RPMI8226 (cell line): ENCODE measurements at regions not wholly inside any gene's neighbourhood (a gene's known extent, or its start where the extent isn't known, plus 50 kb on each side); places are given as distances from the start of the nearest gene placed in this dataset.
"Not testable (repeated sequence)": the region's sequence is repeated elsewhere in the genome, so short reads cannot be mapped to it uniquely, and the experiment has no call there.

Experiments used
- DNase-seq: peaks from one replicate; pipeline ENCODE4 v3.0.0-alpha.2; 2015

DNA sequence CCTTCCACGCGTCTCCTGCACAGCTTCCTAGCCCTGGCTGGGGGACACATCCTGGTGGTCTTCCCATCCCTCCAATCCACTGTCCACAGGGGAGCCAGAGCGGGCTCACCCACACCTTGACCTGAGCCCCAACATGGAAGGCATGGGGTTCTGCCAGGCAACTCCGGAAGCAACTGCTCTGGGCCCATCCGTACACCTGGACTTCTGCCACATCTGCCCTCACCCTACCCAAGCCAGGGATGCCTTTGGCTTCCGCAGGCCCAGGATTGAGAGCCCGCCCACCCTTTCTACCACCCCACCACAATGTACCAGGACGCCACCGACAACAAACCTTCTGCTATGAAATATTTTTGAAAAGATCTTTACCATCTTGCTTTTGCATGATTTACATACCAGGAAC is 89.8 kb downstream of the KCNJ18 start:
- DNase-seq: not testable (repeated sequence)

DNA sequence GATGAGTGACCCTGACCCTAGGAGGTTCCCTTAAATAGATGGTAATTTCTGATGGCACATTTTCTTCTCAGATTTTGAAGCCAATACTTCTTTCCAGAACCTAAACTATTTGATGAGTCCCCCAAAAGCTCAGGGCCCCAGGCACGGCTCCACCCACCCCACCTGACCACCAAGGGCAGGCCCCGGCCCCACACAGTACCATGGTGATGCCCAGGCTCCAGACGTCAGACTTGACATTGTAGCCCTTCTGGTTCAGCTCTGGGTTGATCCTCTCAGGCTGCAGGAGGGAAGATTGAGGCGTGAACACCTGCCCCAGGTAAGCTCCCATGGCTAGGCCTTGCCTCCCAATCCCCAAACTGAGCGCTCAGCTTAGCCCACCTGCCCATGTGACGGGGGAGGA is 90.3 kb downstream of the KCNJ18 start:
- DNase-seq: not testable (repeated sequence)

DNA sequence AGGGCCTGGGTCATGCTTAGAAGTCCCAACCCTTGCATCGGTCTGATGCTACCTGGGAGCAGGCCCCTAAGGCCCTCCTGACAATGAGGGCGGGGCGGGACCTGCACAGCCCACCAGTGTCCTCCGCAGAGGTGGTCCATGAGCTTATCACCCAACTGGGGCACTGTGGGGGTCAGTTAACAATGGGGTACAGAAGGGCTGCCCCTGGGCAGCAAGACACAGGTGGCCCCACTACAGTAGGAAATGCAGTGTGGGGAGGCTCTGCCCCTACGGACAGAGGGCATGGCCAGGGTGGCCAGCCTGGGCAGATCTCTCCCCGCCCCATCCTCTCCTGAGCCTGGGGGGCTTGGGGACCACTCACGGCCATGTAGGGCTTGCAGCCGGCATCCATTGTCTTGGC is 90.7 kb downstream of the KCNJ18 start:
- not testable (repeated sequence) for DNase-seq

DNA sequence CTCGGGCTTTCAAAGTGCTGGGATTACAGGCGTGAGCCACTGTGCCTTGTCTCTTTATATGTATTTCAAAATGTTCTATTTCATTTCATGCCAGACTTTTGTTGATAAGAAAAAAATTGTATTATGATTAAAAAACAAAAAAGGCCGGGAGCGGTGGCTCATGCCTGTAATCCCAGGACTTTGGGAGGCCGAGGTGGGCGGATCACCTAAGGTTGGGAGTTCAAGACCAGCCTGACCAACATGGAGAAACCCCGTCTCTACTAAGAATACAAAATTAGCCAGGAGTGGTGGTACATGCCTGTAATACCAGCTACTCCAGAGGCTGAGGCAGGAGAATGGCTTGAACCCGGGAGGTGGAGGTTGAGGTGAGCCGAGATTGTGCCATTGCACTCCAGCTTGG is 121.9 kb downstream of the KCNJ18 start:
- not testable (repeated sequence) for DNase-seq

DNA sequence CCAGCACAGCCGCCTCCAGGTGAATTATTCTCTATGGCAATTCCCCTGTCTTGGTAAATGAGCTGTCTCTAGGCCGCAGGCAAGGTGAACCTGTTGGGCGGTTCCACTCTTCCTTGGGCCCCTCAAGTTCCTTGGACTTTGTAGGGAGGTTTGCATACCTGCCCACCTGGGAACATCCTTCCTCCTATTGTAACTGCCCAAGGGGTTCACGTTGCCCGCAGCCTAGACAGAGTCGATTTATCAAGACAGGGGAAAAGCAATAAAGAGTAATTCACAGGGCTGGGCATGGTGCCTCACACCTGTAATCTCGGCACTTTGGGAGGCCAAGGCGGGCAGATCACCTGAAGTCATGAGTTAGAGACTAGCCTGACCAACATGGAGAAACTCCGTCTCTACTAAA is 122.5 kb downstream of the KCNJ18 start:
- peak; percentile 2 for DNase-seq

DNA sequence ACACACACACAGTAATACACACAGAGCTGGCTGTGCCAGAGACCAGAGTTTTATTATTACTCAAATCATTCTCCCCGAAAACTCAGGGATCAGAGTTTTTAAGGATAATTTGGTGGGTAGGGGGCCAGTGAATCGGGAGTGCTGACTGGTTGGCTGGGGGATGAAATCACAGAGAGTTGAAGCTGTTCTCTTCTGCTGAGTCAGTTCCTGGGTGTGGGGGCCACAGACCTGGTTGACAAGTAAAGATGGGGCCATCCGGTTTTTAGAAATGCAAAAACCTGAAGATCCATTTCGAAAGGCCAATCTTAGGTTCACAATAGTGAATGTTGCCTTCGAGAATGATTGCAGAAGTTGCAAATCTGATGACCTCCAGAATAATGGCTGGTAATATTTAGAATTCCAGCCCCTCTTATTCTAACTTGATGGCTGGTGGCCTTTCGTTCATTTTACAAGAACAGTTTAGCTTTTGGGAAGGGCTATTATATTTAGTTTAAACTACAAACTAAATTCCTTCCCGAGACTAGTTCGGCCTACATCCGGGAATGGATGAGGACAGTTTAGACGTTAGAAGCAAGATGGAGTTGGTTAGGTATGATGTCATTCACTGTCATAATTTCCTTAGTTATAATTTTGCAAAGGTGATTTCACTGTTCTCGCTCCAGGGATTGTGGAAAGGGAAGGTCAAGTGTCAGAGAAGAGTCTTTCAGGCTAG is 123.2 kb downstream of the KCNJ18 start:
- DNase-seq: peak; percentile 22

DNA sequence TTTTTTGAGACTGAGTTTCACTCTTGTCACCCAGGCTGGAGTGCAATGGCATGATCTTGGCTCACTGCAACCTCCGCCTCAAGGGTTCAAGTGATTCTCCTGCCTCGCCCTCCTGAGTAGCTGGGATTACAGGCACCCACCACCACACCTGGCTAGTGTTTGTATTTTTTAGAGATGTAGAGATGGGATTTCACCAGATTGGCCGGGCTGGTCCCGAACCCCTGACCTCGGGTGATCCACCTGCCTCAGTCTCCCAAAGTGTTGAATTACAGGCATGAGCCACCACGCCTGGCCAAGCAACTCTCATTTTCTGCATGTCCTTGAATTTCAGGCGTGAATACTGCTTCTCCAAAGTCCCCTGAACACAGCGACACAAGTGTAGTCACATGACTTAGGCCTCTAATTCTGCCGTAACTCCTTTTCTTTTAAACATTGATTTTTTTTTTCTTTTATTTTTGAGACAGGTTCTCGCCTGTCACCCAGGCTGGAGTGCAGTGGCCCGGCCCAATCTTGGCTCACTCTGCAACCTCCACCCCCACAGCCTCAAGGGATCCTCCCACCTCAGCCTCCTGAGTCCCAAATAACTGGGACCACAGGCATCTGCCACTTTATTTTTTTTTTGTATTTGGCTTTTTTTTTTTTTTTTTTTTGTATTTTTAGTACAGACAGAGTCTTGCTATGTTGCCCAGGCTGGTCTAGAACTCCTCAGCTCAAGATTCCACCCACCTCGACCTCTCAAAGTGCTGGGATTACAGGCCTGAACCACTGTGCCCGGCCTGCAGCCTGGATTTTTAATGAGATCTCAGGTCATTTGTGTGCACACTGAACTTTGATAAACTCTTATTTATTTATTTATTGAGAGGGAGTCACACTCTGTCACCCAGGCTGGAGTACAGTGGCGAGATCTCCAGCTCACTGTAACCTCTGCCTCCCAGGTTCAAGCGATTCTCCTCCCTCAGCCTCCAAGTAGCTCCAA is 124.6 kb downstream of the KCNJ18 start:
- no peak for DNase-seq

DNA sequence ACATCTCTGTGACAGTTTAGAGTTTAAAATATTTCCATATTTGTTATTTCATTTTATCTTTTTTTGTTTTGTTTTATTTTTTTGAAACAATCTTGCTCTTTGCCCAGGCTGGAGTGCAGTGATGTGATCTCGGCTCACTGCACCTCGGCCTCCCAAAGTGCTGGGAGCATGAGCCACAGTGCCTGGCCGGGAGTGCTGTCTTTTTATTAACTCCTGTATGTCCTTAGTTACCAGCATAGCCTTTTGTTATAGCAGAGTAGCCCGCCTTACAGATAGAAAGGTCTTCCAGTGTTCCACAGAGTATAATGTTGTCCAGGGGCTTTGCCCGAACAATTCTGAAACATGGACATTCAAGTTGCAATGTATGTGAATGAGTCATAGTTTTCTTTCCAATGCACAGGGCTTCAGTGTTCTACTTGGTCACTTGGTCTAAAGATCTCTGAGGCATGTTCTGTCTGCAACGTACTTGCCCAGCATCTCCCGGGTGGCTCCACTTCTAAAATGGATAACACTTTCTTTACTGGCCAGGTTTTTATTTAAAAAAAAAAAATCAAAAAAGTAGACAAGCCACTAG is 125.6 kb downstream of the KCNJ18 start:
- peak; percentile 5 for DNase-seq

DNA sequence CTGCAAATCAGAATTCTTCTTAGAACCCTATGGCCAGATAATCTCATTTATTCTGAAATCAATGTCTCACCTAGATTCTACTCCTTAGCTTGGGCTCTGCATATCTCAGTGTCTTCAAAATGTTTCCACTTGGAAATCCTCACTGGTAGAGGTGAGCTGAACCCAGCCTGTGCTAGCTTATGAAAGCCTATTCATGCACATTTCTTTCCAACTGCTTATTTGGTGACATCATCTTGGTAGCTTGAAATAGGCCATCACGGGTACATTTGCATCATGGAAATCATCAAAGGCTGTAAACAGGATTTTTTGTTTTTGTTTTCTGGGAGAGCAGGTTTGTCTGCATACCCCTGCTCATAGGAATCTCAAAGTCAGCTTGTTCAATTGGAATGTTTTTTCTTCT is 130.8 kb downstream of the KCNJ18 start:
- no peak for DNase-seq

DNA sequence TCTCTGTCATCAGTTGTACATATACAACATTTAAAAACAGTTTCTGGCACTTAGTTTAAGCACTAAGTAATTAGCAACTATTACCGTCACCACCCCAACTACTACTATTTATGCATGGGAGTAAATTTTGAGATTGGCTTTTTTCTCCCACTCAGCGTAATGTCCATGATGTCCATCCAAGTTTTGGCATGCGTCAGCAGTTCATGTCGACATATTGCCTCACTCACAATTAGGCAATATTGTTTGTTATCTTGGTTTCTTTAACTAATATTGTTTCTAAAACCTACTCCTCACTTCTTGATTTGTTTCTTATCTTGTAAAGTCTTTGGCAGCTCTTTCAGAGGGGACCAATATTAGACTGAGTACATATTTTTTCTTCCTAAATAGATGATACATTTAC is 131.3 kb downstream of the KCNJ18 start:
- no peak for DNase-seq

DNA sequence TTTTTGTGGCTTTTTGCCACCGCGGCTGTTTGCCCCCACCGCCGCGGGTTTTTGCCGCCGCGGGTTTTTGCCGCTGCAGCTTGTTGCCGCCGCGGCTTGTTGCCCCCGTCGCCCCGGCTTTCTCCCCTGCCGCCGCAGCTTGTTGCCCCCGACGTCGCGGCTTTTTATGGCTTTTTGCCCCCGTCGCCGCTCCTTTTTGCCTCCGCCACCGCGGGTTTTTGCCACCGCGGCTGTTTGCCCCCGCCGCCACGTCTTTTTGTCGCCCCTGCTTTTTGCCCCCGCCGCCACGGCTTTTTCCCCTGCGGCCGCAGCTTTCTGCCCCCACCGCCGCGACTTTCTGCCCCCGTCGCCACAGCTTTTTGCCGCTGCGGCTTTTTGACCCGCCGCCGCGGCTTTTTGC is 149.5 kb downstream of the KCNJ18 start:
- no peak for DNase-seq

DNA sequence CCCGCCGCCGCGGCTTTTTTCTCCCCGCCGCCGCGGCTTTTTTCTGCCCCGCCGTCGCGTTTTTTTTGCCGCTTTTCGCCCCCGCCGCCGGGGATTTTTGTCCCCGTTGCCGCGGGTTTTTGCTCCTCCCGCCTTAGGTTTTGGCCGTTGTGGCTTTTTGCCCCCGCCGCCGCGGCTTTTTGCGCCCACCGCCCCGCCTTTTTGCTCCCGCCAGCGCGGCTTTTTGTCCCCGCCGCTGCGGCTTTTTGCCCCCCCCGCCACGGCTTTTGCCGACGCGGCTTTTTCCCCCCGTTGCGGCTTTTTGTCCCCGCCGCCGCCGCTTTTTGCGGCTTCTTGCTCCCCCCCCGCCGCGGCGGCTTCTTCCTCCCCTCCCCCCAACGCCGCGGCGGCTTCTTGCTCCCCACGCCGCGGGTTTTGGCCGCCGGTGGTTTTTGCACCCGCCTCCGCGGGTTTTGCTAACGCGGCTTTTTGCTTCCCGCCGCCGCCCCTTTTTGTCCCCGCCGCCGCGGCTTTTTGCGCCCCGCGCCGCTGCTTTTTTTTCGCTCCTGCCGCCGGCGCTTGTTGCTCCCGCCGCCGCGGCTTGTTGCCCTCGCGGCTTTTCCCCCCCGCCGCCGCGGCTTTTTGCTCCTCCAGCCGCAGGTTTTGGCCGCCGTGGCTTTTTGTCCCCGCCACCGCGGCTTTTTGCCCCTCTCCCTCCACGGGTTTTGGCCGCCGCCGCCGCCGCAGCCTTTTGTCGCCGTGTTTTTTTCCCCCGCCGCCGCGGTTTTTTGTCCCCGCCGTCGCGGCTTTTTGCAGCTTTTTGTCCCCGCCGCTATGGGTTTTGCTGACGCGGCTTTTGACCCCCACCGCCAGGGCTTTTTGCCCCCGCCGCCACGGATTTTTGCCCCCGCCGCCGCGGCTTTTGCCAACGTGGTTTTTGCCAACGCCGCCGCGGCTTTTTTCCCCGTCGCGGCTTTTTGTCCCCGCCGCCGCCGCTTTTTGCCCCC is 150.3 kb downstream of the KCNJ18 start:
- no peak for DNase-seq

DNA sequence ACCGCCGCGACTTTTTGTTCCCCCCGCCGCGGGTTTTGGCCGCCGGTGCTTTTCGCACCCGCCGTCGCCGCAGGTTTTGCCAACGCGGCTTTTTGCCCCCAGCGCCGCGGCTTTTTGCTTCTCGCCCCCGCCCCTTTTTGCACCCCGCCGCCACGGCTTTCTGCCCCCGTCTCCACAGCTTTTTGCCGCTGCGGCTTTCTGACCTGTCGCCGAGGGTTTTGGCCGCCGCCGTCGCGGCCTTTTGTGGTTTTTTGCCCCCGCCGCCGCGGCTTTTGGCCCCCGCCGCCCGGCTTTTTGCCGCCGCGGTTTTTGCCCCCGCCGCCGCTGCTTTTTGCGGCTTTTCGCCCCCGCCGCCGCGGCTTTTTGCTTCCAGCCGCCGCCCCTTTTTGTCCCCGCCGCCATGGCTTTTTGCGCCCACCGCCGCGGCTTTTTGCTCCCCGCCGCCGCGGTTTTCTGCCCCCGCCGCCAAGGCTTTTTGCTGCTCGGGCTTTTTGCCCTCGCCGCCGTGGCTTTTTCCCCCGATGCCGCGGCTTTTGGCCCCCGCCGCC is 151.1 kb downstream of the KCNJ18 start:
- no peak for DNase-seq

DNA sequence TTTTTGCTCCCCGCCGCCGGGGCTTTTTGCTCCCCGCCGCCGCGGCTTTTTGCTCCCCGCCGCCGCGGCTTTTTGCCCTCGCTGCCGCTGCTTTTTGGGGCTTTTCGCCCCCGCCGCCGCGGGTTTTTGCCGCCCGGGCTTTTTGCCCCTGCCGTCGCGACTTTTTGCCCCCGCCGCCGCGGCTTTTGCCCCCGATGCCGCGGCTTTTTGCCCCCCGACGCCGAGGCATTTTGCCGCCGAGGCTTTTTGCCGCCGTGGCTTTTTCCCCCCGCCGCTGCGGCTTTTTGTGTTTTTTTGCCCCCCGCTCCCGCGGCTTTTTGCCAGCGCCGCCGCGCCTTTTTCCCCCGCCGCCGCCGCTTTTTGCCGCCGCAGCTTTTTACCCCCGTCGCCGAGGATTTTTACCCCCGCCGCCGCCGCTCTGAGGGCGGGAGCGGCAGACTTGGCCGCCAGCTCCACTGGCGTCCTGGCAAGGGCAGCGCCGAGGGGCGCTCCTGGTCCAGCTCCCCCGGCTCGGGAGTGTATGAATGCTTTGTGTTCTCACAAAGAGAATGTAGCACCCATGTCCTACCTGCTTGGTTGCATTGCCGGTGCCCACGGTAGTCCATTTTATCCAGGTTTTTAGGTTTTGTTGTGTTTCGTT is 151.7 kb downstream of the KCNJ18 start:
- DNase-seq: no peak

DNA sequence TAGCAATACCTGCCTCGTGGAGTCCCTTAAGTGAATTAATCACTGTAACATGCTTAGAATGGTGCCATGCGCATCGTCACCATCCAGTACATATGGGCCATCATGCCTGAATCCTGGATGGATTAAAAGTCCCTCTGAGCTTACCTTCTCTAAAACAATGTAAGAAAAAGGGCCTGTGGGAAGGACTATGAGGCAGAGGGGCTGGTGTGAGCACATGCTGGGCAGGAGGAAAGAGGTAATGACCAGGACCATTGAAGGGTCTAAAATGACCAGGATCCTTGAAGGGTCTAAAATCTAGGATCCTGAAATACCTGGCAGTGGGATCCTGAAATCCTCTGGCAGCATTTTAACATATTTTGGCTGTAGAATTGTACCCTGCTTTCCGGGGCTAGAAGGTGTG is 156.2 kb downstream of the KCNJ18 start:
- not testable (repeated sequence) for DNase-seq

DNA sequence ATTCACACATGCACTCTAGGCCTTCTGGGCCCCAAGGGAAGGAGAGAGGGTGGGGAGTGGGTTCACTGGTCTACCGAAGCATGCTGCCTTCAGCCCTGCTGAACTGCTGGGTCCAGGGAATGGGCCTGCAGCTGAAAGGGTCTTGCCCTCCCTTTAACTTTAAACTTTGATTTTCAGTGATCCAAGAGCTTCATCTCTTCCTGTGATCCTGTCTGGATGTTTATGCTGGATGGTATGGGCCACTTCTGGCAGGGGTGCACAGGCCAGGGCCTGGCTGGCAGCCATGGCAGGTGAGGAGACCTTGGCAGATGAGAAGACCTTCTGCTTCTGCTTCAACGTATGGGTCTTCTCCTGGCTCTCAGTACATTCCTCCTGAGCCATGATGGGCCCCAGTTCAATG is 156.7 kb downstream of the KCNJ18 start:
- not testable (repeated sequence) for DNase-seq

DNA sequence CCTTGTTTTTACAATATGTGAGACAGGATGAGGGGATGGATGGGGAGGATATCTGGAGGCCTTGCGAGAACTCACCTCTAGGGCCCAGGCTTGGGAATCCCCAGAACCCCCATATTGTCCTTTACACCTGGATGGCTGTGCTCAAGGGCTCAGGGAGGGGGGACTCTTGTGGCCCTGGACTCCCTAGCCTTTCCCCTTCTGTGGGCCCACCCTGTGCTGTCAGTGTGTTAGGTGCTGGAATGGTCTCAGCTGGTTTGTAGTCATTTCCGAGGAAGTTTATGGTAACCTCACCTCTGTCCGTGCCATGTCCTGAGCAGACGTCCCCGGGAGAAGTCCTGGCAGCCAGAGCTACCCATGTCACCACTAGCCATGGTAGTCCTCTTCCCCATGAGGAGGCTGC is 158.3 kb downstream of the KCNJ18 start:
- not testable (repeated sequence) for DNase-seq
